CD8-positive, alpha-beta memory T cell (primary cell): ENCODE measurements at regions not wholly inside any gene's neighbourhood (a gene's known extent, or its start where the extent isn't known, plus 50 kb on each side); places are given as distances from the start of the nearest gene placed in this dataset.
"Not testable (repeated sequence)": the region's sequence is repeated elsewhere in the genome, so short reads cannot be mapped to it uniquely, and the experiment has no call there.

Source experiments
- CTCF ChIA-PET: fragments of 350-600 bp; sonication (Branson Sonifier 250); formaldehyde crosslinking; loops from one replicate; lab custom pipeline; 2021; ENCODE audit warnings: antibody characterized with exemption; lab: Charles Lee
- POLR2A ChIA-PET: fragments of 350-600 bp; sonication (Branson Sonifier 250); formaldehyde crosslinking; loops from one replicate; lab custom pipeline; 2021; ENCODE audit warnings: antibody characterized with exemption; lab: Charles Lee
- DNase-seq, 5 donors: peaks; one replicate each; pipeline versions ENCODE4 v3.0.0 to v3.0.0-alpha.2; 2020 to 2022; ENCODE audit warnings: mixed read lengths in 1 of 5
- H3K27ac ChIP-seq: one replicate; pipeline ENCODE4 v1.7.0; 2013; ENCODE audit warnings: low read depth, mild to moderate bottlenecking, low read length, moderate library complexity
- H3K27me3 ChIP-seq: 2 replicates; pipeline ENCODE4 v1.7.0; 2013; ENCODE audit warnings: low read length, mild to moderate bottlenecking; ENCODE audit not compliant: insufficient read depth, poor library complexity, severe bottlenecking
- H3K36me3 ChIP-seq: 2 replicates; pipeline ENCODE4 v1.7.0; 2013; ENCODE audit warnings: mild to moderate bottlenecking, low read length, moderate library complexity; ENCODE audit not compliant: insufficient read depth
- H3K4me1 ChIP-seq: 2 replicates; pipeline ENCODE4 v1.7.0; 2013; ENCODE audit warnings: mild to moderate bottlenecking, low read length, moderate library complexity; ENCODE audit not compliant: insufficient read depth
- H3K4me3 ChIP-seq: 2 replicates; pipeline ENCODE4 v1.7.0; 2013; ENCODE audit warnings: mild to moderate bottlenecking, low read length
- H3K9me3 ChIP-seq: 2 replicates; pipeline ENCODE4 v1.7.0; 2013; ENCODE audit warnings: mild to moderate bottlenecking, low read length
- H3K27ac Mint-ChIP-seq, 8 donors: one replicate each; pipeline ENCODE4 v1.8.0; 2020 to 2021; ENCODE audit warnings: mixed read lengths in 8 of 8, mild to moderate bottlenecking in 6 of 8, inconsistent platforms in 3 of 8, moderate library complexity in 3 of 8
- H3K27me3 Mint-ChIP-seq, 2 donors: one replicate each; pipeline ENCODE4 v1.8.0; 2020 to 2021; ENCODE audit warnings: mixed read lengths in 2 of 2, mild to moderate bottlenecking in 1 of 2, moderate library complexity in 1 of 2
- H3K36me3 Mint-ChIP-seq, 3 donors: one replicate each; pipeline ENCODE4 v1.8.0; 2020 to 2021; ENCODE audit warnings: mixed read lengths in 3 of 3, inconsistent platforms in 1 of 3, mild to moderate bottlenecking in 1 of 3
- H3K4me1 Mint-ChIP-seq, 3 donors: one replicate each; pipeline ENCODE4 v1.8.0; 2020 to 2021; ENCODE audit warnings: mixed read lengths in 3 of 3, inconsistent platforms in 1 of 3, mild to moderate bottlenecking in 1 of 3
- H3K4me3 Mint-ChIP-seq, 7 donors: one replicate each; pipeline ENCODE4 v1.8.0; 2020 to 2021; ENCODE audit warnings: mixed read lengths in 7 of 7, mild to moderate bottlenecking in 6 of 7, moderate library complexity in 4 of 7, inconsistent platforms in 2 of 7
- H3K9me3 Mint-ChIP-seq, 5 donors: one replicate each; pipeline ENCODE4 v1.8.0; 2020 to 2022; ENCODE audit warnings: mixed read lengths in 5 of 5, mild to moderate bottlenecking in 3 of 5, moderate library complexity in 2 of 5, inconsistent platforms in 1 of 5

DNA sequence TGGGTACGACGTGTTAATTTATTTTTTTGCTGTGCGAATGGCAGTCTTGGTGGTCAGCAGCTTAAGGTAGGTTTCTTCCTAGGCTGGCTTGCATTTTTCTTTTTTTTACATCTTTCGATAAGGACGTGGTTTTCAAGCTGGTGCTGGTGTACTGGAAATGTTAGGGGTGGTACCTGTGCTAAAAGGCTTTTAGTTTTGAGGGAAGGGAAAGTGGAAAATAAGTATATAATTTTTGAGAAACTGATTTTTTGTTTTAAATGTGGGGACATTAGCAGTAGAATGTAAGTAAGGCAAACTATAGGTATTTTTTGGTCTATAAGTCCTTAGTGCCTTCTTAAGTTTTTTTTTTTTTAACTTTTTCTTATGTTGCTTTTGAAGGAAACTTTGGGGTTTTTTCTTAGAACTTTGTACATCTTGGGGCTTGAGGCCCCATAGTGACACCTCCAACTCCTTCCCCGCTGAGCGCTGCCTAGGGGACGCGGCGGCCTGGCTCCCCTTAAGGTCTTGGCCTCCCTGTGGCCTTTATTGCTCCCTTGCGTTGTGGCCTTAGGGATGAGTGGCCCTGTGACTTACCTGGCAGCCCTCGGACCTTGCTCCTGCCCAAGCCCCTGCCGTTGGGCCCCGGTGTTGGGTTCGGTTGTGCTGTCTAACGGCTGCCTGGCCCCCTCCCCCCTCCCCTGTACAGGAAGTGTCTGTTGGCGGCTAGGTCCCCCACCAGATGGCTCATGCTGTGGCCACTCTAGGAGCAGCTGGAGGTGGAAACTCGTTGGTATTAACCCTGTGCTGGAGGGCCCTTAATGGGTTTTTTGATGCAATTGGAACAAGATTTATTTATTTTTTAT, 88.0 kb upstream of the RPRML start:
- Mint-ChIP-seq H3K27ac (peak overlapping the region; percentile 81 to 99 (median 96)), H3K36me3 (peaks cover 0 to 9% (median 0%) of the 10 kb centered on the region in 3 donors)
- POLR2A ChIA-PET, result no interaction called here

DNA sequence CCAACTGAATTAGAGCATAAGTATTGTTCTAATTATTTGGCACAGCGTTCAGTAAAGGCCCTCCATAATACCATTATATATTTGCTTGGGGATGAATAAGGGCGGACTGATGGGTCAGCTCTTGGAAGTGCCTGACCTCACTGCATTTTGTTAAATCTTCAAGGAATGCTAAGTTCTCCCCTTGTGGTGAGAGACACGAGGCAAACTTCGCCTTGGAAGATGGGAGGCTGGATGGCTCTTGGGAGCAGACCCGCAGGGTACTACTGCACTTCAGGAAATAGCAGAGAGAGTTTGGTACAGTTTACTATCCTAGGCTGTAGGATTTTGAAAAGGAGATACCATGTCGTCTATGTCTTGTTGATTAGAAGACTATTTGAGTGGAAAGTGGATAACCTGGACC, 87.0 kb upstream of the RPRML start:
- H3K36me3 Mint-ChIP-seq, result peaks cover 0 to 9% (median 0%) of the 10 kb centered on the region in 3 donors
- DNase-seq, result no peak
- Histone ChIP-seq H3K4me3 (no peak overlapping the region), H3K27me3 (no peaks in the 10 kb centered on the region), H3K36me3 (no peaks in the 10 kb centered on the region), H3K4me1 (peaks cover 6% of the 10 kb centered on the region), H3K27ac (no peak overlapping the region), H3K9me3 (no peaks in the 10 kb centered on the region)
- H3K27me3 Mint-ChIP-seq, result no peaks in the 10 kb centered on the region
- H3K4me3 Mint-ChIP-seq, result peak overlapping the region; percentile 59 to 96 (median 95)
- H3K27ac Mint-ChIP-seq, result peak overlapping the region; percentile 61 to 98 (median 96)
- POLR2A ChIA-PET, result no interaction called here
- peaks cover 27 to 33% (median 32%) of the 10 kb centered on the region in 3 donors for H3K4me1 Mint-ChIP-seq
- no peaks in the 10 kb centered on the region for H3K9me3 Mint-ChIP-seq
- CTCF ChIA-PET, result no interaction called here

More for the DNA sequence above, 88.0 kb upstream of the RPRML start:
- Histone ChIP-seq H3K27me3 (no peaks in the 10 kb centered on the region), H3K4me1 (peaks cover 9% of the 10 kb centered on the region), H3K36me3 (no peaks in the 10 kb centered on the region), H3K9me3 (no peaks in the 10 kb centered on the region), H3K4me3 (peak overlapping the region; percentile 89), H3K27ac (peak overlapping the region; percentile 85)
- CTCF ChIA-PET, result no interaction called here
- H3K4me1 Mint-ChIP-seq, result peaks cover 32 to 41% (median 37%) of the 10 kb centered on the region in 3 donors
- DNase-seq, result peak; percentile 64 to 89 (median 80)
- H3K27me3 Mint-ChIP-seq, result no peaks in the 10 kb centered on the region
- no peaks in the 10 kb centered on the region for H3K9me3 Mint-ChIP-seq
- H3K4me3 Mint-ChIP-seq, result peak overlapping the region; percentile 92 to 97 (median 95)

DNA sequence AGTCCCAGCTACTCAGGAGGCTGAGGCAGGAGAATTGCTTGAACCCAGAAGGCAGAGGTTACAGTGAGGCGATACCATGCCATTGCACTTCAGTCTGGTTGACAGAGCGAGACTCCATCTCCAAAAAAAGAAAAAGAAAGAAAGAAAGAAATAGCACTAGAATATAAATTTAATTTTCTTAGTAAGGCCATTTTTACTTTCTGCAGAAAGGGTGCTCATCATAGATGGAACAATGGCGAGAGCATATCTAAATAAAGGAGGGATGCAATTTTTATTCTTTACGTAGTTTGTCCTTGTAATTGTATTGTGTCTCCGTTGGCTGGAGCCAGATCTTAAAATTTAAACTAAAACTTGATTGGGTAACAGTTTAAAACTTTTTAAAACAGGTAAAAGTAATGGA, 85.6 kb upstream of the RPRML start:
- no peak for DNase-seq
- Mint-ChIP-seq H3K9me3 (no peaks in the 10 kb centered on the region), H3K36me3 (peaks cover 0 to 11% (median 0%) of the 10 kb centered on the region in 3 donors), H3K4me3 (peak overlapping the region in 1 of 7 donors; percentile 66), H3K27me3 (no peaks in the 10 kb centered on the region), H3K4me1 (peaks cover 23 to 26% (median 25%) of the 10 kb centered on the region in 3 donors), H3K27ac (peak overlapping the region in 1 of 8 donors; percentile 56)
- Histone ChIP-seq H3K36me3 (no peaks in the 10 kb centered on the region), H3K4me1 (peaks cover 4% of the 10 kb centered on the region), H3K27ac (no peak overlapping the region), H3K9me3 (no peaks in the 10 kb centered on the region), H3K4me3 (no peak overlapping the region), H3K27me3 (no peaks in the 10 kb centered on the region)
- ChIA-PET CTCF (no interaction called here), POLR2A (no interaction called here)

DNA sequence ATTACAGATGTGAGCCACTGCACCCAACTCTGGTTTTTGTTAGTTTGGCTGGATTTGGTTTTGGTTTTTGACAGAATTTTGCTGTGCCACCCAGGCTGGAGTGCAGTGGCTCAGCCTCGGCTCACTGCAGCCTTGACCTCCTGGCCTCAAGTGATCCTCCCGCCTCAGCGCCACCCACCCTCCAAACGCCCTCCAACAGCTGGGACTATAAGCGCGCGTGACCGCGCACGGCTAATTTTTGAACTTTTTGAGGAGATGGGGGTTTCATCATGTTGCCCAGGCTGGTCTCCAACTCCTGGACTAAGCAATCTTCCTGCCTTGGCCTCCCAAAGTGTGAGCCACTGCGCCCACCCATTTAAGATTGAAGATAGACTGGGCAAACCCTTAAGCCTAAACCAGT, 84.4 kb upstream of the RPRML start:
- Histone ChIP-seq H3K36me3 (no peaks in the 10 kb centered on the region), H3K4me1 (peaks cover 4% of the 10 kb centered on the region), H3K27ac (no peak overlapping the region), H3K4me3 (no peak overlapping the region), H3K27me3 (no peaks in the 10 kb centered on the region), H3K9me3 (no peaks in the 10 kb centered on the region)
- Mint-ChIP-seq H3K36me3 (peaks cover 0 to 16% (median 0%) of the 10 kb centered on the region in 3 donors), H3K9me3 (no peaks in the 10 kb centered on the region), H3K27me3 (no peaks in the 10 kb centered on the region), H3K27ac (no peak overlapping the region), H3K4me3 (no peak overlapping the region), H3K4me1 (peaks cover 19 to 21% (median 21%) of the 10 kb centered on the region in 3 donors)
- POLR2A ChIA-PET, result no interaction called here
- DNase-seq, result no peak
- CTCF ChIA-PET, result no interaction called here

DNA sequence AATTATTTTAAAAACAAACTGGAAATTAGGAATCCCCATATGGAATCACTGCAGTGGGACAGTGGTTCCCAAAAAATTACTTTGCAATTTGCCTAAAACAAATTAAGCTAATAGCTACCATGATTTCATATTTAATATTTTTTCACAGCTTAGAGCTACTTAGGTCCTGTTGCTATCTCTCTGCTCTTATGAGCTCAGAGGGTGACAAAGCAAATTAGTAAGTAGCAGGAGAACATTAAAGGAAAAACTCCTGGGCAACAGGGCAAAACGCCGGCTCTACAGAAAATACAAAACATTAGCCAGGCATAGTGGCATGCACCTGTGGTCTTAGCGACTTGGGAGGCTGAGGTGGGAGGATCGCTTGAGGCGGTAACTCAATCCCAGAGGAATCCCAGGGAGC, 83.8 kb upstream of the RPRML start:
- H3K9me3 ChIP-seq, H3K27me3 Mint-ChIP-seq, H3K9me3 Mint-ChIP-seq, H3K36me3 ChIP-seq, H3K4me1 ChIP-seq, H3K4me3 Mint-ChIP-seq, H3K27ac Mint-ChIP-seq, H3K4me3 ChIP-seq, H3K27me3 ChIP-seq, POLR2A ChIA-PET, CTCF ChIA-PET, DNase-seq: not testable (repeated sequence)
- peaks cover 0 to 16% (median 0%) of the 10 kb centered on the region in 3 donors for H3K36me3 Mint-ChIP-seq
- H3K27ac ChIP-seq, result peak overlapping the region; percentile 24
- peaks cover 17 to 24% (median 19%) of the 10 kb centered on the region in 3 donors for H3K4me1 Mint-ChIP-seq

DNA sequence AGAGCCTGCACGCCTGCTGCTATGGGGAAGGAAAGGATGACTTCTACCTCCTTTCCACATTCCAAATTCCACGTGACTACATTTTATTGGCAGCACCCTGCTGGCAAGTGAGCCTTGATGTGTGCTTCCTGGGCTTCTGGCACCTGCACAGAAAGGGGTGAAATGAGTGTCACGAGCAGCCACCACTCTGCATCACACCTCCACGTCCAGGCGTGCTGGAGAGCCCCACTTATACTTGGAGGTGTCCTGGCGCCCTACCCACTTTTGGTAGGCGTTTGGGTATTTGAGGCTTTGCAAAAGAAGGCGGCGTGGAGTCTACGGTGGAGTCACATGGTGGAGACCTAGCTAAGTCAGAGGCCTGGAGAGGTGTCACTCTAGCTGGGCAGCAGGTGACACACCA, 81.0 kb upstream of the RPRML start:
- H3K27ac Mint-ChIP-seq, POLR2A ChIA-PET, H3K9me3 ChIP-seq, H3K36me3 ChIP-seq, H3K4me3 ChIP-seq, H3K27ac ChIP-seq, H3K27me3 Mint-ChIP-seq, CTCF ChIA-PET, H3K4me1 ChIP-seq, H3K4me3 Mint-ChIP-seq, H3K9me3 Mint-ChIP-seq, H3K4me1 Mint-ChIP-seq, H3K27me3 ChIP-seq, DNase-seq: not testable (repeated sequence)
- peaks cover 0 to 32% (median 7%) of the 10 kb centered on the region in 3 donors for H3K36me3 Mint-ChIP-seq

DNA sequence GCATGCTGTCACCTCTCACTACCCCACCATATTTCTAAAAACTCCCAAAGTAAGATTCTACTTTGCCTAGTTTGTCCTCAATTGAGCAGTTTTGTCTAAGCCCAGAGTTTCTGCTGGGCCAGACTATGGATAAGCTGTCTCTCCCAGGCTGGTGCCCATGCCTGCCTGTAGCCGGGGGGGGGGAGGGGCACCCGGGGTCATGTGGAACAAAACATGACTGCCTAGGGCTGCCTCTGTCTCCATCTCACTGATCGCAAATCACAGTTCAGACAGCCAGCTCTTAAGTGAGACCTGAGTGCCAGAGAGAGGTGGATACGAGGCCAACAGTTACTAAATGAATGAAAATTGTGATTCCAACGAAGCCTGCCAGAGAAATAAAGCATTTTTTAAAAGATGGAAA, 78.8 kb upstream of the RPRML start:
- Mint-ChIP-seq H3K36me3 (peaks cover 0 to 42% (median 14%) of the 10 kb centered on the region in 3 donors), H3K27me3 (no peaks in the 10 kb centered on the region), H3K27ac (no peak overlapping the region), H3K4me1 (peaks cover 0 to 5% (median 3%) of the 10 kb centered on the region in 3 donors), H3K4me3 (no peak overlapping the region), H3K9me3 (no peaks in the 10 kb centered on the region)
- Histone ChIP-seq H3K9me3 (no peaks in the 10 kb centered on the region), H3K36me3 (peaks cover 7% of the 10 kb centered on the region), H3K4me3 (no peak overlapping the region), H3K27me3 (no peaks in the 10 kb centered on the region), H3K27ac (no peak overlapping the region), H3K4me1 (no peaks in the 10 kb centered on the region)
- ChIA-PET CTCF (no interaction called here), POLR2A (no interaction called here)
- no peak for DNase-seq

DNA sequence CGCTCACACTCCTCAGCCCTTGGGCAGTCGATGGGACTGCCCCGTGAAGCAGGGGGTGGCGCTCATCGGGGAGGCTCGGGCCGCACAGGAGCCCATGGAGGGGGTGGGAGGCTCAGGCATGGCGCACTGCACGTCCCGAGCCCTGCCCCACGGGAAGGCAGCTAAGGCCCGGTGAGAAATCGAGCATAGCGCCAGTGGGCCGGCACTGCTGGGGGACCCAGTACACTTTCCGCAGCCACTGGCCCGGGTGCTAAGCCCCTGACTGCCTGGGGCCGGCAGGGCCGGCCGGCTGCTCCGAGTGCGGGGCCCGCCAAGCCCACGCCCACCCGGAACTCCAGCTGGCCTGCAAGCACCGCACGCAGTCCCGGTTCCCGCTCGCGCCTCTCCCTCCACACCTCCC, 78.2 kb upstream of the RPRML start:
- H3K36me3 ChIP-seq, CTCF ChIA-PET, POLR2A ChIA-PET, H3K9me3 Mint-ChIP-seq, DNase-seq, H3K4me3 Mint-ChIP-seq, H3K27me3 ChIP-seq, H3K27me3 Mint-ChIP-seq, H3K27ac Mint-ChIP-seq, H3K9me3 ChIP-seq, H3K4me1 Mint-ChIP-seq, H3K27ac ChIP-seq, H3K4me3 ChIP-seq, H3K4me1 ChIP-seq: not testable (repeated sequence)
- H3K36me3 Mint-ChIP-seq, result peaks cover 0 to 47% (median 14%) of the 10 kb centered on the region in 3 donors
